ENCODE measurements at regions not wholly inside any gene's neighbourhood (a gene's known extent, or its start where the extent isn't known, plus 50 kb on each side); places are given as distances from the start of the nearest gene placed in this dataset.
A peak's percentile ranks its signal among the peaks of the same experiment; 100 is the strongest.

DNA sequence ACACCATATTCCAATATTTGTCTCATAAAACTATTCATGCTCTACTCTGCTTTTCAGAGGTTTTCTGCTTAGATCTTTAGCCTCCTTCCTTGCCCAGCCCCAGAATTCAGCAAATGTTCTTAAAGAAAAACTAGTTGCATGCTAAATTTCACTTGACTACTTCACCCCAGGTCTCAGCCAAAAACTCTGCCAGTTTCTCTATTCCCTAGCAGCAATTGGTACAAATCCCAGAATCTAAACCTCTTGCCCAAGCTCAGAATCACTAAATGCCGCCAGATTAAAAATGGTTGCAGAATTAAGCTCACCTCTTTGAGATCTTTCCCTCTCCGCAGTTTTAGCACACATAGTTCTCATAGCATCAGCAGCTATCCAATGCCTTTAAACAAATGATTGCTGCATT, 331.2 kb upstream of the SMARCA2 start:
- Histone ChIP-seq H3K4me1 (ENCODE audit: control insufficient read depth, insufficient read depth, low read length) (no peaks in the 10 kb centered on the region), H3K4me3 (ENCODE audit: low read length) (no peak overlapping the region), H3K27ac (ENCODE audit: low read length) (no peak overlapping the region), H3K9me3 (replicated peaks; ENCODE audit: control insufficient read depth, low read depth, low read length) (no peaks in the 10 kb centered on the region), H3K36me3 (ENCODE audit: control insufficient read depth, insufficient read depth, low read length) (no peaks in the 10 kb centered on the region), H3K27me3 (ENCODE audit: control insufficient read depth, insufficient read depth, low read length) (no peaks in the 10 kb centered on the region)
- 69% methylated on average over 2 of the region's 2 CpGs for WGBS (ENCODE audit: insufficient coverage)
- DNase-seq: peak; percentile 8

DNA sequence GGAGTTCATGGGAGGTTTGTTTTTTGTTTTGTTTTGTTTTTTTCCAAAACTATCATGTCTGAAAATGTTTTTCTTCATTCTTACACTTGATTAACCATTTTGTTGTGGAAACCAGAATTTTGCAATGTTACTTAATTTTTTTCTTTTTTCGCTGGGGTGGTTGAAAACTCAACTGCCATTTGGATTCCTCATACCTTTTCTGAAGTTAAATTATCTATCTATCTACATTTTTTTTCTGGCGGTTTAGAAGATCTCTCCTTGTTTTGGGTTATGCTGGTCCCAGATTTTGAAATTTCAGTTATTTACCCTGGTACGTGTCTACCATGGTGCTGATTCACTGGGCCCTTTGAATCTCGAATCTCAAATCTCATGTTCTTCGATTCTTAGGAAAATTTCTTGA, 316.2 kb upstream of the SMARCA2 start:
- Histone ChIP-seq H3K27me3 (ENCODE audit: control insufficient read depth, insufficient read depth, low read length) (no peaks in the 10 kb centered on the region), H3K4me1 (ENCODE audit: control insufficient read depth, insufficient read depth, low read length) (no peaks in the 10 kb centered on the region), H3K4me3 (ENCODE audit: low read length) (no peak overlapping the region), H3K36me3 (ENCODE audit: control insufficient read depth, insufficient read depth, low read length) (no peaks in the 10 kb centered on the region), H3K9me3 (replicated peaks; ENCODE audit: control insufficient read depth, low read depth, low read length) (no peaks in the 10 kb centered on the region), H3K27ac (ENCODE audit: low read length) (no peak overlapping the region)
- 83% methylated on average over 1 of the region's 5 CpGs for WGBS (ENCODE audit: insufficient coverage)
- no peak for DNase-seq

DNA sequence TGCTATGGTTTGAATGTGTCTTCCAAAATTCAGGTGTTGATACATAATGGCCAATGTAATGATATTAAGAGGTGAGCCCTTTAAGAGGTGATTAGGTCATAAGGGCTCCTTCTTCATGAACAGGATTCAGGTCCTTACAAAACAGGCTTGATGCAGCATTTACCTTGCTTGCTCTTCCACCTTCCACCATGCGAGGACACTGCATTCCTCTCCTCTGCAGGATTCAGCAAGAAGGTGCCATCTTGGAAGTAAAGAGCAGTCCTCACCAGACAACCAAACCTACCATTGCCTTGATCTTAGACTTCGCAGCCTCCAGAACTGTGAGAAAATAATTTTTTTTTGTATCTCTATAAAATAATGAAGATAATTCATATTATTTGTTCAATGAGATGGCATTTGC, 314.0 kb upstream of the SMARCA2 start:
- WGBS (ENCODE audit: insufficient coverage): 100% methylated on average over 1 of the region's 2 CpGs
- Histone ChIP-seq H3K36me3 (ENCODE audit: control insufficient read depth, insufficient read depth, low read length) (no peaks in the 10 kb centered on the region), H3K4me1 (ENCODE audit: control insufficient read depth, insufficient read depth, low read length) (no peaks in the 10 kb centered on the region), H3K27me3 (ENCODE audit: control insufficient read depth, insufficient read depth, low read length) (no peaks in the 10 kb centered on the region), H3K9me3 (replicated peaks; ENCODE audit: control insufficient read depth, low read depth, low read length) (no peaks in the 10 kb centered on the region), H3K27ac (ENCODE audit: low read length) (no peak overlapping the region), H3K4me3 (ENCODE audit: low read length) (no peak overlapping the region)
- DNase-seq: no peak

DNA sequence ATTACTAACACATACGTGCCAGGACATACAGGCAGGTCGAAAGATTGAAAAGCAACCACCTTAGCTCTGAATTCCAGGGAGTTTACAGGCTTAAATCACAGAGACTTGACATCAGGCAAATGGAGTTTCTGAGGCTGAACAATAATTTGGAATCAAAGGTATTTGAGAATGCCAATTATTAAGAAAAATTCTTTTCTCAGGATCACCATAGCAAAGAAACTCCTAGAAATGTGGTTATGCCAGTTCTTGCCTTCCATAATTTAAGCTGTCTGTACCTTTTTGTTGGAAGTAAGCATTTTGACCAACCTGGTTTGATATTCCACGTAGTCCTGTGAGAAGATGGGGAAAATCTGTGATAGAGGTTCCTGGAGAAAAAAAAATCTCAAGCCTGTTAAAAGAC, 312.4 kb upstream of the SMARCA2 start:
- H3K27ac ChIP-seq (ENCODE audit: low read length): no peak overlapping the region
- H3K27me3 ChIP-seq (ENCODE audit: control insufficient read depth, insufficient read depth, low read length): no peaks in the 10 kb centered on the region
- no CpG with 5 or more reads among the region's 3 CpGs for WGBS (ENCODE audit: insufficient coverage)
- no peaks in the 10 kb centered on the region for H3K9me3 ChIP-seq (replicated peaks; ENCODE audit: control insufficient read depth, low read depth, low read length)
- no peaks in the 10 kb centered on the region for H3K36me3 ChIP-seq (ENCODE audit: control insufficient read depth, insufficient read depth, low read length)
- H3K4me3 ChIP-seq (ENCODE audit: low read length): no peak overlapping the region
- no peaks in the 10 kb centered on the region for H3K4me1 ChIP-seq (ENCODE audit: control insufficient read depth, insufficient read depth, low read length)
- DNase-seq: no peak

DNA sequence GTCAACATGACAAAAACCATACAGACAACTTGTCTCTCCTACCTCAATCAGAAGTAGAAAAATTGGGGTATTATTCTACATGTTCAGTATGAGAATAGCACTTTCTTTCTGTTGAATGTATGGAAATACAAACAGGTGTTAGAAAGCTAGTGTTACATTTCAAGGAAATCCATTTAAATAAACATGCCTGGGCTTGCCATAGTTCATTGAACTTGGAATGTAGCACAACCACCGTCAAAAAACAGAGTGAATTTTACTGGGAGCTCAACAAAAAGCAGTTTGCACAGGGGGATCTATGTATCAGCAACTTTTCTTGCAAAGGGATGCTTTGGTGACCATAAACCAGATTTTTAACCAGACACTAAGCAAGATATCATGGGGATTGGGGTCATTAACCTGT, 307.9 kb upstream of the SMARCA2 start:
- 38% methylated on average over 1 of the region's 1 CpG for WGBS (ENCODE audit: insufficient coverage)
- DNase-seq: no peak
- H3K27ac ChIP-seq (ENCODE audit: low read length): no peak overlapping the region
- no peaks in the 10 kb centered on the region for H3K27me3 ChIP-seq (ENCODE audit: control insufficient read depth, insufficient read depth, low read length)
- no peaks in the 10 kb centered on the region for H3K9me3 ChIP-seq (replicated peaks; ENCODE audit: control insufficient read depth, low read depth, low read length)
- no peak overlapping the region for H3K4me3 ChIP-seq (ENCODE audit: low read length)
- no peaks in the 10 kb centered on the region for H3K4me1 ChIP-seq (ENCODE audit: control insufficient read depth, insufficient read depth, low read length)
- H3K36me3 ChIP-seq (ENCODE audit: control insufficient read depth, insufficient read depth, low read length): no peaks in the 10 kb centered on the region

DNA sequence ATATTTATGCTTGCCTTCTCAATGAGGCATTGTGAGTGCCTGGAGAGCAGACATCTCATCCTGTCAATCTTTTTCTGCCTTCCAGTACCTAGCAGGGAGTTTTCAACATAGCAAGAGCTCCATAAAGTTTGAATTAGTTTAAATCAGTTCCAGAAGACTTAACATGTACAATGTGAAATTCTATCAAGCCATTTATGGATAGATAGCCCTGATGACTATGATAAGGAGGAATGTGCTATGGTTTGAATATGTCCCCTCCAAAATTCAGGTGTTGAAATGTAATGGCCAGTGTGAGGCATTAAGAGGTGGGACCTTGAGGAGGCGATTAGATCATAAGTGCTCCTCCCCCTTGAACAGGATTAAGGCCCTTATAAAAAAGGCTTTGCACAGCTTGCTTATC, 306.9 kb upstream of the SMARCA2 start:
- no peaks in the 10 kb centered on the region for H3K27me3 ChIP-seq (ENCODE audit: control insufficient read depth, insufficient read depth, low read length)
- no peaks in the 10 kb centered on the region for H3K9me3 ChIP-seq (replicated peaks; ENCODE audit: control insufficient read depth, low read depth, low read length)
- no CpG with 5 or more reads among the region's 1 CpG for WGBS (ENCODE audit: insufficient coverage)
- no peak overlapping the region for H3K4me3 ChIP-seq (ENCODE audit: low read length)
- H3K36me3 ChIP-seq (ENCODE audit: control insufficient read depth, insufficient read depth, low read length): no peaks in the 10 kb centered on the region
- no peak overlapping the region for H3K27ac ChIP-seq (ENCODE audit: low read length)
- no peaks in the 10 kb centered on the region for H3K4me1 ChIP-seq (ENCODE audit: control insufficient read depth, insufficient read depth, low read length)
- DNase-seq: no peak

DNA sequence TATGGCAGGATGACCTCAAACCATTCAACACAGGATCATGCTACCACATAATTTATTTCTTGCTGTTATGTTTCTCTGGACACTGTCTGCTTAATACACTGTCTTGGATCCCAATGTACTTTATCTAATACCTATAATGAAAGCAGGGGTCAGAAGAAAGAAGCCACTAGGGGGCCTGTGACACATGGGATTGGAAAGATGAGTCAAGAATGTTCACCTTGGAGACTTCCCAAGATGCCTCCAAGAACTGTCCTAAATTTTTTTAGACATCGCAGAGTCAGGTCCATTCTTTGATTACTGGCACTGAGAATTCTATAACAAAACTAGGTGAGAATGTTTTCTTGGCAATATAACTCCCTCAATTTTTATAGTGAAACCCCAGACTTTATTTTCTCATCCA, 305.8 kb upstream of the SMARCA2 start:
- Histone ChIP-seq H3K27ac (ENCODE audit: low read length) (no peak overlapping the region), H3K4me1 (ENCODE audit: control insufficient read depth, insufficient read depth, low read length) (no peaks in the 10 kb centered on the region), H3K4me3 (ENCODE audit: low read length) (no peak overlapping the region), H3K27me3 (ENCODE audit: control insufficient read depth, insufficient read depth, low read length) (no peaks in the 10 kb centered on the region), H3K36me3 (ENCODE audit: control insufficient read depth, insufficient read depth, low read length) (no peaks in the 10 kb centered on the region), H3K9me3 (replicated peaks; ENCODE audit: control insufficient read depth, low read depth, low read length) (no peaks in the 10 kb centered on the region)
- WGBS (ENCODE audit: insufficient coverage): no CpG with 5 or more reads among the region's 1 CpG
- no peak for DNase-seq

DNA sequence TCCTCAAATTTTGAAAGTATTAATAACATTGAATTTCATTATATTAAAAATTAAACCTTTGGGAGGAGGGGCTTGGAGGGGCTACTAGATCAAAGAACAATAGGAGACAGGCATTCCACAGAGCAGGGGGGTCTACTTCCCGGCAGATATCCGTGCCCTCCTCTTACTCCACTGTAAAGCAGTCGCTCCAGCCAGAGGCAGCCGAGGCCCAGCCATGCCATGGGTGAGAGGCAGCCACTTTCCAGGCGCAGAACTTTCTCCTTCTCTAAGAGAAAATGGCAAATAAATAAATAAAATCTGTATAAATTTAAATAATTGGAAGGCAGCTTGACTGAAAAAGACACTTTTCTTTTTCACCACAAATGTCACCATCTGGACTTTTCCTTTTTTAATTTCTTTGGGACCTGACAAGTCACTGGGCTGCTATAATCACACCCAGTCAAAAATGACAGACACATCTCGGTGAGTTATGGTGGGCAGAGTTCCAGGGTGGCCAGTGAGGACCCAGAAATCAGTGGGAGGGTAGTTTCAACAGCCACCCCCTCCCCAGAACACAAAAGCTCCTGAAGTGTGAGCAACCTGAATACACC, 302.2 kb upstream of the SMARCA2 start:
- no peak for DNase-seq
- no CpG with 5 or more reads among the region's 6 CpGs for WGBS (ENCODE audit: insufficient coverage)
- no peaks in the 10 kb centered on the region for H3K4me1 ChIP-seq (ENCODE audit: control insufficient read depth, insufficient read depth, low read length)
- H3K4me3 ChIP-seq (ENCODE audit: low read length): no peak overlapping the region
- no peak overlapping the region for H3K27ac ChIP-seq (ENCODE audit: low read length)
- H3K9me3 ChIP-seq (replicated peaks; ENCODE audit: control insufficient read depth, low read depth, low read length): no peaks in the 10 kb centered on the region
- no peaks in the 10 kb centered on the region for H3K36me3 ChIP-seq (ENCODE audit: control insufficient read depth, insufficient read depth, low read length)
- H3K27me3 ChIP-seq (ENCODE audit: control insufficient read depth, insufficient read depth, low read length): no peaks in the 10 kb centered on the region

DNA sequence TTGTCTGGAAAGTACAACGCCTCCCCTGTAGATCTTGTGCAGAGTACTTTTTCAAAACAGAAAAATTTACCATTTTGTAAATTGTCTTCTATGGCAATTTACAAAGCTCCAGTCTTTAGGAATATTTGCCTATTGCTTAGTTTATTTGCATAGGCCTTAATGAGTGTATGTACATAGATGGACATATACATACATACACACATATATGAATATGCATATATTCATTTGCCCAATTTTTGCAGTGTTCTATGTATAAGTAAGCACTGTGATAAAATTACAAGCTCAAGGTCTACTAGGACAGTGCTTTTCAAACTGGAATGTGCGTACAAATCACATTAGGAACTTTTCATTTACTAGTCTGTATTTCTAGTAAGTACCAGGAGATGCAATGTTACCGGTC, 301.3 kb upstream of the SMARCA2 start:
- no peak for DNase-seq
- H3K9me3 ChIP-seq (replicated peaks; ENCODE audit: control insufficient read depth, low read depth, low read length): no peaks in the 10 kb centered on the region
- H3K27me3 ChIP-seq (ENCODE audit: control insufficient read depth, insufficient read depth, low read length): no peaks in the 10 kb centered on the region
- no peak overlapping the region for H3K4me3 ChIP-seq (ENCODE audit: low read length)
- no peaks in the 10 kb centered on the region for H3K36me3 ChIP-seq (ENCODE audit: control insufficient read depth, insufficient read depth, low read length)
- 100% methylated on average over 1 of the region's 3 CpGs for WGBS (ENCODE audit: insufficient coverage)
- H3K27ac ChIP-seq (ENCODE audit: low read length): no peak overlapping the region
- H3K4me1 ChIP-seq (ENCODE audit: control insufficient read depth, insufficient read depth, low read length): no peaks in the 10 kb centered on the region

DNA sequence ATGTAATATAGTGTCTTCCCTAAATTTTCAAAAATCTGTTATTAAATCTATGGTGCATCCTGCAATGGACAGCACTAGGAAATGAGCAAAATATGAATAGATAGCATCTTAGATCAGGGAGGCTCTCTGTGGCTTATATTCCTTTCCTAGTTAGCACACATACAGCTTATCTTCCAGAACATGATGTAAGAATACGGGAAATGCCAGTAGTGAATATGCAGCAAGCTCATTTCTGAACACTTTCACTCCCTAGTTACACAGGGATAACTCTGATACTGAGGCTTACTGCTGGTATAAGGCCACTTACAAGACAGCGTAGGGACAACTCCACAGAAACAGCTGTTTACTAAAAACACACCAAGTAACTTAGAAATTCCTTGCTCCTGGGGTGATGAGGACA, 297.3 kb upstream of the SMARCA2 start:
- Histone ChIP-seq H3K36me3 (ENCODE audit: control insufficient read depth, insufficient read depth, low read length) (no peaks in the 10 kb centered on the region), H3K27ac (ENCODE audit: low read length) (no peak overlapping the region), H3K4me3 (ENCODE audit: low read length) (no peak overlapping the region), H3K27me3 (ENCODE audit: control insufficient read depth, insufficient read depth, low read length) (no peaks in the 10 kb centered on the region), H3K9me3 (replicated peaks; ENCODE audit: control insufficient read depth, low read depth, low read length) (no peaks in the 10 kb centered on the region), H3K4me1 (ENCODE audit: control insufficient read depth, insufficient read depth, low read length) (no peaks in the 10 kb centered on the region)
- no CpG with 5 or more reads among the region's 2 CpGs for WGBS (ENCODE audit: insufficient coverage)
- no peak for DNase-seq

DNA sequence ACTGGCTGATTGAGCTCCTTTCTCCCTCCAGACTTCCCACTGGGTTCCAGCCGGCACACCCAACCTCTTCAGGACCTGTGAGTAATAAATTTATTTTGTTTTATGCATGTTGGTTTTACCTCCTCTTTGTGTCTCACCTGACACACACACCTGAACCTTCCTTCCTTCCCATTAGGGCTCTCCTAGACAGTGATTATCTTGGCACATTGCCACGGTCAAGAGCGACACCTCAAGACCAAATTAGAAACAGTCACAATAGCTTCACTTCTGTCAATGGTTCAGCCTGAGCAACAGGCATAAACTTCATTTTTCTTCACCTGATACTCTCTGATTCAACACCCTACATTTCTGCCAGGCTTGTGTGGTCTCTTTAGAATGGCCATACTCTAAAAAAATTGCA, 296.3 kb upstream of the SMARCA2 start:
- 71% methylated on average over 1 of the region's 3 CpGs for WGBS (ENCODE audit: insufficient coverage)
- H3K9me3 ChIP-seq (replicated peaks; ENCODE audit: control insufficient read depth, low read depth, low read length): no peaks in the 10 kb centered on the region
- no peaks in the 10 kb centered on the region for H3K27me3 ChIP-seq (ENCODE audit: control insufficient read depth, insufficient read depth, low read length)
- no peaks in the 10 kb centered on the region for H3K4me1 ChIP-seq (ENCODE audit: control insufficient read depth, insufficient read depth, low read length)
- H3K4me3 ChIP-seq (ENCODE audit: low read length): no peak overlapping the region
- no peak overlapping the region for H3K27ac ChIP-seq (ENCODE audit: low read length)
- no peaks in the 10 kb centered on the region for H3K36me3 ChIP-seq (ENCODE audit: control insufficient read depth, insufficient read depth, low read length)
- DNase-seq: no peak
